ENCODE measurements at regions not wholly inside any gene's neighbourhood (a gene's known extent, or its start where the extent isn't known, plus 50 kb on each side); places are given as distances from the start of the nearest gene placed in this dataset.
"Not testable (repeated sequence)": the region's sequence is repeated elsewhere in the genome, so short reads cannot be mapped to it uniquely, and the experiment has no call there.

GRCh38 chr1:238672806-238673205, 713.6 kb upstream of the CHRM3 start:
- DNase-seq (ENCODE audit: extremely low read depth in 1 of 2, low read depth in 1 of 2), result no peak

- DNase-seq (ENCODE audit: extremely low read depth in 1 of 2, low read depth in 1 of 2), result no peak
Measured at GRCh38 chr1:238672262-238672661, 714.1 kb upstream of the CHRM3 start.

GRCh38 chr1:238664139-238664538, 722.2 kb upstream of the CHRM3 start:
- no peak for DNase-seq (ENCODE audit: extremely low read depth in 1 of 2, low read depth in 1 of 2)

GRCh38 chr1:238660849-238661248, 725.5 kb upstream of the CHRM3 start:
- no peak for DNase-seq (ENCODE audit: extremely low read depth in 1 of 2, low read depth in 1 of 2)

GRCh38 chr1:238658763-238659162, 727.6 kb upstream of the CHRM3 start:
- no peak for DNase-seq (ENCODE audit: extremely low read depth in 1 of 2, low read depth in 1 of 2)

GRCh38 chr1:238653693-238654321, 732.6 kb upstream of the CHRM3 start:
- no peak for DNase-seq (ENCODE audit: extremely low read depth in 1 of 2, low read depth in 1 of 2)

GRCh38 chr1:238652346-238652968, 733.9 kb upstream of the CHRM3 start:
- no peak for DNase-seq (ENCODE audit: extremely low read depth in 1 of 2, low read depth in 1 of 2)

GRCh38 chr1:238649200-238649599, 737.2 kb upstream of the CHRM3 start:
- no peak for DNase-seq (ENCODE audit: extremely low read depth in 1 of 2, low read depth in 1 of 2)

- no peak for DNase-seq (ENCODE audit: extremely low read depth in 1 of 2, low read depth in 1 of 2)
Measured at GRCh38 chr1:238648751-238649150, 737.6 kb upstream of the CHRM3 start.

GRCh38 chr1:238648296-238648695, 738.1 kb upstream of the CHRM3 start:
- DNase-seq (ENCODE audit: extremely low read depth in 1 of 2, low read depth in 1 of 2), result no peak

GRCh38 chr1:238647877-238648276, 738.5 kb upstream of the CHRM3 start:
- no peak for DNase-seq (ENCODE audit: extremely low read depth in 1 of 2, low read depth in 1 of 2)

GRCh38 chr1:238642231-238642630, 744.1 kb upstream of the CHRM3 start:
- no peak for DNase-seq (ENCODE audit: extremely low read depth in 1 of 2, low read depth in 1 of 2)

- no peak for DNase-seq (ENCODE audit: extremely low read depth in 1 of 2, low read depth in 1 of 2)
Measured at GRCh38 chr1:238639861-238640260, 746.5 kb upstream of the CHRM3 start.

- DNase-seq (ENCODE audit: extremely low read depth in 1 of 2, low read depth in 1 of 2), result no peak
Measured at GRCh38 chr1:238628110-238628509, 737.4 kb upstream of the ZP4 start.

GRCh38 chr1:238624776-238625175, 734.1 kb upstream of the ZP4 start:
- DNase-seq (ENCODE audit: extremely low read depth in 1 of 2, low read depth in 1 of 2), result no peak

- no peak for DNase-seq (ENCODE audit: extremely low read depth in 1 of 2, low read depth in 1 of 2)
Measured at GRCh38 chr1:238621405-238621804, 730.7 kb upstream of the ZP4 start.

GRCh38 chr1:238619652-238620051, 728.9 kb upstream of the ZP4 start:
- no peak for DNase-seq (ENCODE audit: extremely low read depth in 1 of 2, low read depth in 1 of 2)

- DNase-seq (ENCODE audit: extremely low read depth in 1 of 2, low read depth in 1 of 2), result no peak
Measured at GRCh38 chr1:238611406-238611805, 720.7 kb upstream of the ZP4 start.

GRCh38 chr1:238608144-238608543, 717.4 kb upstream of the ZP4 start:
- DNase-seq (ENCODE audit: extremely low read depth in 1 of 2, low read depth in 1 of 2), result no peak

GRCh38 chr1:238606896-238607295, 716.2 kb upstream of the ZP4 start:
- no peak for DNase-seq (ENCODE audit: extremely low read depth in 1 of 2, low read depth in 1 of 2)

GRCh38 chr1:238606457-238606856, 715.7 kb upstream of the ZP4 start:
- no peak for DNase-seq (ENCODE audit: extremely low read depth in 1 of 2, low read depth in 1 of 2)

- no peak for DNase-seq (ENCODE audit: extremely low read depth in 1 of 2, low read depth in 1 of 2)
Measured at GRCh38 chr1:238604357-238604756, 713.6 kb upstream of the ZP4 start.

- not testable (repeated sequence) for DNase-seq (ENCODE audit: extremely low read depth in 1 of 2, low read depth in 1 of 2)
Measured at GRCh38 chr1:238601604-238602003, 710.9 kb upstream of the ZP4 start.
